GM12892 (cell line): ENCODE measurements at regions not wholly inside any gene's neighbourhood (a gene's known extent, or its start where the extent isn't known, plus 50 kb on each side); places are given as distances from the start of the nearest gene placed in this dataset.

Experiments used
- POLR2A ChIP-seq: IDR thresholded peaks from 2 replicates; pipeline ENCODE4 v1.6.1; 2011; ENCODE audit warnings: low read depth, low read length, control low read depth
- POLR2AphosphoS5 ChIP-seq: IDR thresholded peaks from 2 replicates; pipeline ENCODE4 v1.6.1; 2011; ENCODE audit warnings: low read depth, low read length, control low read depth

GRCh38 chr1:38560457-38560856 lies 299.1 kb downstream of the RRAGC start:
- TF ChIP-seq POLR2A = no peak
- TF ChIP-seq POLR2AphosphoS5 = no peak
